DOHH2 (cell line): ENCODE measurements at regions not wholly inside any gene's neighbourhood (a gene's known extent, or its start where the extent isn't known, plus 50 kb on each side); places are given as distances from the start of the nearest gene placed in this dataset.
"Not testable (repeated sequence)": the region's sequence is repeated elsewhere in the genome, so short reads cannot be mapped to it uniquely, and the experiment has no call there.

Experiments used
- H3F3A ChIP-seq: fragments of 200-600 bp; sonication (generic), shearing (Covaris generic); 2 replicates; pipeline ENCODE4 v1.6.0; 2016; ENCODE audit warnings: antibody characterized with exemption, mild to moderate bottlenecking; ENCODE audit not compliant: control insufficient read depth, insufficient read depth
- H3K27ac ChIP-seq: fragments of 200-600 bp; sonication (generic); 2 replicates; pipeline ENCODE4 v1.5.1; 2014; ENCODE audit warnings: low read depth, mild to moderate bottlenecking, low read length, moderate library complexity
- H3K27me3 ChIP-seq: fragments of 200-600 bp; sonication (generic); 2 replicates; pipeline ENCODE4 v1.6.1; 2014; ENCODE audit warnings: mild to moderate bottlenecking, low read length, mixed read lengths; ENCODE audit not compliant: control insufficient read depth
- H3K36me3 ChIP-seq: fragments of 200-600 bp; sonication (generic); 2 replicates; pipeline ENCODE4 v1.6.1; 2014; ENCODE audit warnings: mild to moderate bottlenecking, low read length, moderate library complexity, mixed read lengths; ENCODE audit not compliant: control insufficient read depth
- H3K4me1 ChIP-seq: fragments of 200-600 bp; sonication (generic); 2 replicates; pipeline ENCODE4 v1.6.1; 2014; ENCODE audit warnings: mild to moderate bottlenecking, low read length, mixed read lengths; ENCODE audit not compliant: control insufficient read depth
- H3K4me2 ChIP-seq: fragments of 200-600 bp; sonication (generic); 2 replicates; pipeline ENCODE4 v1.6.0; 2014; ENCODE audit warnings: mild to moderate bottlenecking, low read length, moderate library complexity
- H3K4me3 ChIP-seq: fragments of 200-600 bp; sonication (generic); 2 replicates; pipeline ENCODE4 v1.5.1; 2014; ENCODE audit warnings: mild to moderate bottlenecking, low read length, mixed read lengths
- H3K79me2 ChIP-seq: fragments of 200-600 bp; sonication (generic); 2 replicates; pipeline ENCODE4 v1.6.1; 2014; ENCODE audit warnings: mild to moderate bottlenecking, low read length, mixed read lengths; ENCODE audit not compliant: control insufficient read depth
- H3K9me2 ChIP-seq: fragments of 200-600 bp; sonication (generic); replicated peaks from 2 replicates; pipeline ENCODE4 v1.6.1; 2014; ENCODE audit warnings: mild to moderate bottlenecking, low read length, mixed read lengths; ENCODE audit not compliant: control insufficient read depth
- H3K9me3 ChIP-seq: fragments of 200-600 bp; sonication (generic); 2 replicates; pipeline ENCODE4 v1.6.1; 2014; ENCODE audit warnings: antibody characterized with exemption, low read length, mixed read lengths; ENCODE audit not compliant: control insufficient read depth, insufficient read depth
- H4K20me1 ChIP-seq: fragments of 200-600 bp; sonication (generic); 2 replicates; pipeline ENCODE4 v1.6.0; 2014; ENCODE audit warnings: low read depth, mild to moderate bottlenecking, antibody characterized with exemption, low read length, moderate library complexity; ENCODE audit not compliant: control insufficient read depth, insufficient read depth
- CTCF ChIP-seq: fragments of 200-600 bp; sonication (generic); IDR thresholded peaks from one replicate; pipeline ENCODE4 v1.5.1; 2014; ENCODE audit warnings: antibody characterized with exemption, mild to moderate bottlenecking, low read depth, low read length; ENCODE audit not compliant: poor library complexity, severe bottlenecking
- EZH2phosphoT487 ChIP-seq: fragments of 200-600 bp; sonication (generic); IDR thresholded peaks from 2 replicates; pipeline ENCODE4 v1.6.1; 2017; ENCODE audit warnings: borderline replicate concordance, mild to moderate bottlenecking, antibody characterized with exemption, low read length, moderate library complexity, mixed read lengths

GRCh38 chr2:193153576-193153975 lies 958.8 kb upstream of the TMEFF2 start:
- TF ChIP-seq CTCF (no peak), EZH2phosphoT487 (no peak)
- Histone ChIP-seq H3K4me1 (no peaks in the 10 kb centered on the region), H3F3A (no peaks in the 10 kb centered on the region), H3K27ac (no peak overlapping the region), H4K20me1 (no peaks in the 10 kb centered on the region), H3K4me2 (no peak overlapping the region), H3K27me3 (no peaks in the 10 kb centered on the region), H3K9me2 (no peaks in the 10 kb centered on the region), H3K79me2 (no peaks in the 10 kb centered on the region), H3K36me3 (no peaks in the 10 kb centered on the region), H3K9me3 (no peaks in the 10 kb centered on the region), H3K4me3 (no peak overlapping the region)

GRCh38 chr2:193142467-193142866 lies 947.7 kb upstream of the TMEFF2 start:
- not testable (repeated sequence) for H3K4me3 ChIP-seq, H3K36me3 ChIP-seq, H3K4me2 ChIP-seq, H3F3A ChIP-seq, H3K27ac ChIP-seq, H3K27me3 ChIP-seq, H3K4me1 ChIP-seq, H4K20me1 ChIP-seq, H3K9me2 ChIP-seq, H3K79me2 ChIP-seq, H3K9me3 ChIP-seq

- Histone ChIP-seq H3K79me2 (no peaks in the 10 kb centered on the region), H3K27me3 (no peaks in the 10 kb centered on the region), H3K9me2 (no peaks in the 10 kb centered on the region), H3K4me3 (no peak overlapping the region), H3F3A (no peaks in the 10 kb centered on the region), H3K9me3 (no peaks in the 10 kb centered on the region), H4K20me1 (no peaks in the 10 kb centered on the region), H3K27ac (no peak overlapping the region), H3K4me1 (no peaks in the 10 kb centered on the region), H3K36me3 (no peaks in the 10 kb centered on the region), H3K4me2 (no peak overlapping the region)
- TF ChIP-seq CTCF, result no peak
- no peak for TF ChIP-seq EZH2phosphoT487
Measured at GRCh38 chr2:193141998-193142397, 947.3 kb upstream of the TMEFF2 start.

GRCh38 chr2:193140895-193141294 lies 946.2 kb upstream of the TMEFF2 start:
- H3K9me2 ChIP-seq, H3K9me3 ChIP-seq, H3K79me2 ChIP-seq, H3K36me3 ChIP-seq, H3K27me3 ChIP-seq, H3F3A ChIP-seq, H4K20me1 ChIP-seq, H3K4me3 ChIP-seq, H3K27ac ChIP-seq, H3K4me2 ChIP-seq, H3K4me1 ChIP-seq: not testable (repeated sequence)

- Histone ChIP-seq H3K27ac (no peak overlapping the region), H3F3A (no peaks in the 10 kb centered on the region), H3K9me3 (no peaks in the 10 kb centered on the region), H3K36me3 (no peaks in the 10 kb centered on the region), H3K4me2 (no peak overlapping the region), H3K4me3 (no peak overlapping the region), H3K27me3 (no peaks in the 10 kb centered on the region), H3K9me2 (no peaks in the 10 kb centered on the region), H4K20me1 (no peaks in the 10 kb centered on the region), H3K79me2 (no peaks in the 10 kb centered on the region), H3K4me1 (no peaks in the 10 kb centered on the region)
- TF ChIP-seq EZH2phosphoT487, result no peak
Measured at GRCh38 chr2:193124815-193125214, 930.1 kb upstream of the TMEFF2 start.
